ENCODE measurements at regions not wholly inside any gene's neighbourhood (a gene's known extent, or its start where the extent isn't known, plus 50 kb on each side); places are given as distances from the start of the nearest gene placed in this dataset.

GRCh38 chr10:64637939-64638338 lies 1116.7 kb downstream of the REEP3 start:
- intact Hi-C loops (cut with DNase I) = no loop called here
- no peaks in the 10 kb centered on the region for H3K27me3 ChIP-seq (replicated peaks; ENCODE audit: insufficient read depth)
- no peak overlapping the region for H3K4me3 ChIP-seq
- no peaks in the 10 kb centered on the region for H3K9me3 ChIP-seq
- TF ChIP-seq POLR2A (IDR thresholded peaks at IDR 0.05) = no peak
- no peak for TF ChIP-seq POLR2AphosphoS5 (IDR thresholded peaks at IDR 0.05)
- TF ChIP-seq, protein P1, sequence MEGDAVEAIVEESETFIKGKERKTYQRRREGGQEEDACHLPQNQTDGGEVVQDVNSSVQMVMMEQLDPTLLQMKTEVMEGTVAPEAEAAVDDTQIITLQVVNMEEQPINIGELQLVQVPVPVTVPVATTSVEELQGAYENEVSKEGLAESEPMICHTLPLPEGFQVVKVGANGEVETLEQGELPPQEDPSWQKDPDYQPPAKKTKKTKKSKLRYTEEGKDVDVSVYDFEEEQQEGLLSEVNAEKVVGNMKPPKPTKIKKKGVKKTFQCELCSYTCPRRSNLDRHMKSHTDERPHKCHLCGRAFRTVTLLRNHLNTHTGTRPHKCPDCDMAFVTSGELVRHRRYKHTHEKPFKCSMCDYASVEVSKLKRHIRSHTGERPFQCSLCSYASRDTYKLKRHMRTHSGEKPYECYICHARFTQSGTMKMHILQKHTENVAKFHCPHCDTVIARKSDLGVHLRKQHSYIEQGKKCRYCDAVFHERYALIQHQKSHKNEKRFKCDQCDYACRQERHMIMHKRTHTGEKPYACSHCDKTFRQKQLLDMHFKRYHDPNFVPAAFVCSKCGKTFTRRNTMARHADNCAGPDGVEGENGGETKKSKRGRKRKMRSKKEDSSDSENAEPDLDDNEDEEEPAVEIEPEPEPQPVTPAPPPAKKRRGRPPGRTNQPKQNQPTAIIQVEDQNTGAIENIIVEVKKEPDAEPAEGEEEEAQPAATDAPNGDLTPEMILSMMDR (IDR thresholded peaks at IDR 0.05) = no peak
- no peaks in the 10 kb centered on the region for H3K4me1 ChIP-seq (replicated peaks)
- H3K36me3 ChIP-seq = no peaks in the 10 kb centered on the region
- no peak overlapping the region for H3K27ac ChIP-seq
- 56% methylated on average over 1 of the region's 1 CpG for WGBS
- DNase-seq (ENCODE audit: low spot score) = no peak

DNA sequence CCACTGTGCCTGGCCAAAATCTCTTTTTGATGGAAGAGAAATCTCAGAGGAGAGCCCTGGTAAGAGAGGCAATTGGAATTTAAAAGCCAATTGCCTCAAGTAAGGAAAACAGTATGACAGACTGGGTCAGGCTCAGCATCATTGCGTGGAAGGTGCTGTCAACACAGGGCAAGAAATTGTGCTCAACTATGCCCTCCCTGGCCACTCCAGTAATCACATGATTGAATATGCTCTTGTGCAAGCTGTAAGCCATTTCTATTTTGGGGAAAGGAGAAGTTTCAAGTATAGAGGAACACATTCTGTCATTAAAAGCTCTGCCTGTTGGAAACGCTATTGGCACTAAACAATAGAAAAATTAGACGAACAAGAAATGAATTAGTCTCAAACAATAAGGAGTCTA lies 1127.7 kb downstream of the REEP3 start:
- TF ChIP-seq POLR2AphosphoS5 (IDR thresholded peaks at IDR 0.05) (no peak), POLR2A (IDR thresholded peaks at IDR 0.05) (no peak)
- TF ChIP-seq, protein P1 (IDR thresholded peaks at IDR 0.05) = no peak
- no peaks in the 10 kb centered on the region for H3K4me1 ChIP-seq (replicated peaks)
- H3K27ac ChIP-seq = no peak overlapping the region
- no peaks in the 10 kb centered on the region for H3K9me3 ChIP-seq
- no peak overlapping the region for H3K4me3 ChIP-seq
- intact Hi-C loops (cut with DNase I) = no loop called here
- H3K27me3 ChIP-seq (replicated peaks; ENCODE audit: insufficient read depth) = no peaks in the 10 kb centered on the region
- WGBS = 65% methylated on average over 3 of the region's 3 CpGs
- no peak for DNase-seq (ENCODE audit: low spot score)
- no peaks in the 10 kb centered on the region for H3K36me3 ChIP-seq

DNA sequence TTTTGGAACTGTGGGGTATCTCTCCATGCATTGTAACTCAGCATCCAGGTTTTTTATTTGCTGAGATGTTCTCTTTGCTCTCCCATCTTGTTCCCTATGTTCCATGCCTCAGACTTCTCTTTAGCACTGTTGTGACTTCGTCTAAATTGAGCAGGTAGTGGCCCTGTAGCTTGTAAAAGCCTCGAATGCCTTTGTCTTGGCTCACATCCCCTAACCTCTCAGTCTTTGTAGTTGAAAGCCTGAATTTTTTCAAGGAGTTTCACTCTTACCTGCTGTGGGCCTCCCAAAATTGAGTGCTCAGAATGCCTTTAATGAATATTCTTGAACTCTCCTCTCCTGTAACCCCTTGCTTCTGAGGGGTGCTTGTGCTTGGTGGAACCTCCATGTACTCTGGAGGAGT lies 1137.3 kb downstream of the REEP3 start:
- no peaks in the 10 kb centered on the region for H3K27me3 ChIP-seq (replicated peaks; ENCODE audit: insufficient read depth)
- no peak for DNase-seq (ENCODE audit: low spot score)
- no peaks in the 10 kb centered on the region for H3K4me1 ChIP-seq (replicated peaks)
- WGBS = 17% methylated on average over 2 of the region's 2 CpGs
- H3K4me3 ChIP-seq = no peak overlapping the region
- H3K9me3 ChIP-seq = no peaks in the 10 kb centered on the region
- intact Hi-C loops (cut with DNase I) = no loop called here
- no peak overlapping the region for H3K27ac ChIP-seq
- TF ChIP-seq POLR2AphosphoS5 (IDR thresholded peaks at IDR 0.05) (no peak), POLR2A (IDR thresholded peaks at IDR 0.05) (no peak)
- TF ChIP-seq, protein P1 (IDR thresholded peaks at IDR 0.05) = no peak
- no peaks in the 10 kb centered on the region for H3K36me3 ChIP-seq

DNA sequence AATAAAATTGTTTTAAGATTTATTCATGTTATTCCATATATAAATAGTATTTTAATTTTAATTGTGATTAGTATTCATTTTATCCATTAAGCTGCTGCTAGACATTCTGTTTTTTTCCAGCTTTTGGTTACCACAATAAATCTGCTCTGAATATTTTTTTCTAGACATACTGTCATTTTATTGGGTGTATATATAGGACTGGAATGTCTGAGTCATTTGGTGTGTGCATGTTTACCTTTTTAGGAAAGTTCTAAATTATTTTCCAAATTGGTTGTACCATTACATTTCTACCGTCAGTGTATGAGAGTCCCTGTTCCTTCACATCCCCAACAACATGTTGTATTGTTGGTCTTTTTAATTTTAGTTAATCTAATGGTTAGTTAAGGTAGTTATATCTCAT lies 1138.1 kb downstream of the REEP3 start:
- 81% methylated on average over 1 of the region's 1 CpG for WGBS
- Histone ChIP-seq H3K9me3 (no peaks in the 10 kb centered on the region), H3K4me1 (replicated peaks) (no peaks in the 10 kb centered on the region), H3K27ac (no peak overlapping the region), H3K36me3 (no peaks in the 10 kb centered on the region), H3K27me3 (replicated peaks; ENCODE audit: insufficient read depth) (no peaks in the 10 kb centered on the region), H3K4me3 (no peak overlapping the region)
- no peak for DNase-seq (ENCODE audit: low spot score)
- intact Hi-C loops (cut with DNase I) = no loop called here
- no peak for TF ChIP-seq POLR2A (IDR thresholded peaks at IDR 0.05)
- TF ChIP-seq POLR2AphosphoS5 (IDR thresholded peaks at IDR 0.05) = no peak
- TF ChIP-seq, protein P1 (IDR thresholded peaks at IDR 0.05) = no peak

DNA sequence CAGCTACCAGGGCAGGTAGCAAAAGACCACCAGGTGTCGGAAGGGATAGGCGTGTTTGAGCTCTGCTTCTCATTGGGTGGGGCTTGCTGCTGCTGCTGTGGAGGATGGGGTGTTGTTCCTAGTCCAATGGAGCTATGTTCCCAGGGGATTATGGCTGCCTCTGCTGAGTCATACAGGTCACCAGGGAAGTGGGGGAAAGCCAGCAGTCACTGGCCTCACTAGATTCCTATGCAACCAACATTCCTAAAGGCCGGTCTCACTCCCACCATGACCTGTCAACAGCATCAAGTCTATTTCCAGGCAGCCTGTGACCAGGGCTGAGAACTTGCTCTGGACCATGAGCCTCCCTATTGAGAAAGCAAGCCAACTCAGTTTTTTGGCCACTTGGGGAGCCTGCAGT lies 1160.8 kb downstream of the REEP3 start:
- no peak for DNase-seq (ENCODE audit: low spot score)
- Histone ChIP-seq H3K4me3 (no peak overlapping the region), H3K36me3 (no peaks in the 10 kb centered on the region), H3K9me3 (no peaks in the 10 kb centered on the region), H3K27ac (no peak overlapping the region), H3K27me3 (replicated peaks; ENCODE audit: insufficient read depth) (no peaks in the 10 kb centered on the region), H3K4me1 (replicated peaks) (no peaks in the 10 kb centered on the region)
- intact Hi-C loops (cut with DNase I) = no loop called here
- TF ChIP-seq POLR2AphosphoS5 (IDR thresholded peaks at IDR 0.05) (no peak), POLR2A (IDR thresholded peaks at IDR 0.05) (no peak)
- TF ChIP-seq, protein P1 (IDR thresholded peaks at IDR 0.05) = no peak
- 94% methylated on average over 3 of the region's 3 CpGs for WGBS
